GM18507 (cell line): ENCODE measurements at regions not wholly inside any gene's neighbourhood (a gene's known extent, or its start where the extent isn't known, plus 50 kb on each side); places are given as distances from the start of the nearest gene placed in this dataset.
A peak's percentile ranks its signal among the peaks of the same experiment; 100 is the strongest.

Source experiments
- DNase-seq: peaks from one replicate; pipeline ENCODE4 v3.0.0; 2011; ENCODE audit warnings: low read depth; ENCODE audit not compliant: insufficient read length; ENCODE audit errors: extremely low spot score
- FAIRE-seq: peaks from 2 replicates; lab custom pipeline; 2011; peaks lifted over from hg19 to GRCh38; lab: Jason Lieb, UNC

- FAIRE-seq (no peak), DNase-seq (no peak)
Observed at GRCh38 chr2:196224756-196225155, 53.4 kb upstream of the STK17B start.

DNA sequence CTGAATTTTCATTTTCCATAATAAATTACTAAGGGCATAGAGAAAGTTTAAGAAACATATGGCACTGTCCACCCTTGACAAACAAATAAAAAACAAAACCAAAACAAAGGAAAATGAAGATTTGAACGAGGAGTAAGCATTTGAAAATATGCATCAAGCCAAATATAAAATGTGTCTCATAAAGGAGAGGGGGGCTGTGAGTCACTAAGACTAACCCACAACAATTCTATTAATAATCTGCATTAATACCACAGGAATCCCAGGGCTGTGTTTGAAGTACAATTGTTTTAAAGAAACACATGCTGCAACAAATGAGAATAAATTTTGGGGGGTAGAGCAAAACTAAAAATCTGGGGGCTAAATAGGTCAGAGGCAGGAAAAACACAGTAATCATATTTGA lies 53.8 kb upstream of the STK17B start:
- FAIRE-seq (no peak), DNase-seq (no peak)

- DNase-seq: no peak
- no peak for FAIRE-seq
Observed at GRCh38 chr2:196226058-196226706, 54.8 kb upstream of the STK17B start.

DNA sequence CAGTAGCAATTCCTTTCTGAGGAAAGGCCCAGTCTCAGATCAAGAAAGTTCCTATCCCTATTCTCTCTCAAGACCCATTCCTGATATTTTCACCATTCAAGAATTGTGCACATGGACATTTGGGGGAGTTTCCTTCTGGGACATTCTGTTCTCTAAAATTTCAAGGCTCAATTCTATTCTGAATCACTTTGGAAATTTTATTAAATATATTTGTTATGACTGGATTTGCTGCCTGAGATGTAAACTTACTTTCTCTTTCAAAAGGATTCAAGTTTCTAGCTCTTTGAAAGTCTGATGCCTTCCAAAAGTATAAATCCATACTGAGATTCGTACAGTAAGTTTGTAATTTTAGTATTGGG lies 55.3 kb upstream of the STK17B start:
- FAIRE-seq: peak; percentile 18

DNA sequence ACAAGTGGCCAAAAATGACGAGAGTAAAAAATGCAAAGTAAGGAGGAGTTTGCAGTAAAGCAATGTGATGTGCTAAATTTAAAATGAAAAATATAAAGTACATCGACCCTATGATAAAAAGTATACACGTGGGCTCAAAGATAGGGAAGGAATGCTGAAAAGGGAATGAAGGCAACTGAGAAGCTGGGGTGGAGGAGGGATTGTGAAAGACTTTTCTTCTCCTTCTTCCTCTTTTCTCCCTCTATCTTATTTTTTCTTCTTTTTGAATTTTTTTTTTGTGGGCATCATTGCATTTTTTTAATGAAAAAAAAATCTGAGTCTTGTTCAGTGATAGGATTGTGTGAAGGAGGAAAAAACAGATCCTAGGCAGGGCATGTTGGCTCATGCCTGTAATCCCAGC lies 57.6 kb upstream of the STK17B start:
- no peak for FAIRE-seq
- DNase-seq: no peak

More for the DNA sequence above, 55.3 kb upstream of the STK17B start:
- no peak for DNase-seq

DNA sequence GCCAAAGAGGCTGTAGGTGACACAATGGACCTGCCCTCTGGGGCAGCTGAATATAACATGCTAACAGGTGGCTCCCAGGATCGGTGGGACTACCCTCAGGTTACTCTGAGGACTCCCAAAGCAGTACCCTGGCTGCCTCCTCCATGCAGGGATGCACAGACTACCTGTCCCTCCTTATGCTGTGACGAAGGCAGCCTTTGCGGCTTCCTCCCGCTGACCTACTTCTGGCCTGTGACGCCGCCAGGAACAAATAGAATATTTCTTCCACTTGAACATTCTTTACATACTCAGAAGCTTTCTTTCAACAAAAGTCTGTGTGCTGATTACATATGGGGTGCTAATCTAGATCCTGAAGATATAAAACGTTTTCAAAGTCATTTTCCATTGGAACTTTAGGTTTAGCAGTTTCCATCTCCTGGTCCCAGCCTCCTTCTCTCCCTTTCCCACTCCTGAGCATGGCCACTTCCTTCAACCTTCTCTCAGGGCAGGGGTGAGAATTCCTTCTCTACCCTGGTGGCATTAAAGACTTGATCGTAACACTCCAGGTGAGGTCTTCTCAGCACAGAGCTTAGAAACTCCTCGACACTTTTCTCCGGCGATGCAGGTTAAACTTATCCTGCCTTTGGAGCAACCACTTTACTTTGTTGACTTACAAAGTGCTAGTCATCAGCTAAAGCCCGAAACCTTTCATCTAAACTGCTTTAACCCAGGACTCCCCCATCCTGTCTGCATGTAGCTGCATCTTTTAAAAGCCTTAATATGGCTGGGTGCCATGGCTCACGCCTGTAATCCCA lies 58.9 kb upstream of the STK17B start:
- FAIRE-seq (no peak), DNase-seq (no peak)

- DNase-seq (no peak), FAIRE-seq (no peak)
Observed at GRCh38 chr2:196233021-196233804, 61.8 kb upstream of the STK17B start.

DNA sequence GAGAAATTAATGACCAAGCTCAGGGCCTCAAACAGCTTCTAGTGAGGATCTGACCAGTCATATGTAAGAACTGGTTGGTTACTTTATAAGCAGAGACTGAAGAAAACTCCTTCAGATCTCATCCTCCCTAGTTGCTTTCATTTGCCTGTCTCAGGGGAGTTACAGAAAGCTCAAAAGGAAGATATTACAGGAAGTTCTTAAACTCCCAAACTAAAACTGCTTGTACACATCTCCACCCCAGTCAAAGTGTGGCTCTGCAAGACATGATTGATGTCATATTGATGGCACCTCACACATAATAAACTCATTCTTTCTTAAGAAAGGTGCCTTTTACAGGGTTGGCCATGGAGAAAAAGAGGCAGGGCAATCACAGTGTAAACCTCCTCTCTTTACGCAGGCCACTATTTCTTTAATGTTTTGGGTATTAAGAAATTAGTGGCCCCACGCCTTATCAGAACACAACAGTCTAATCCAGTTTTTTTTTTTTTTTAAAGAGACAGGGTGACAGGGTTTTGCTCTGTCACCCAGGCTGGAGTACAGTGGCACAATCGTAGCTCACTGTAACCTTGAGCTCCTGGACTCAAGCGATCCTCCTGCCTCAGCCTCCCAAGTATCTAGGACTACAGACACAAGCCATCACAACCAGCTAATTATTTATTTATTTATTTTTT lies 62.6 kb upstream of the STK17B start:
- DNase-seq: no peak
- peak; percentile 89 for FAIRE-seq

DNA sequence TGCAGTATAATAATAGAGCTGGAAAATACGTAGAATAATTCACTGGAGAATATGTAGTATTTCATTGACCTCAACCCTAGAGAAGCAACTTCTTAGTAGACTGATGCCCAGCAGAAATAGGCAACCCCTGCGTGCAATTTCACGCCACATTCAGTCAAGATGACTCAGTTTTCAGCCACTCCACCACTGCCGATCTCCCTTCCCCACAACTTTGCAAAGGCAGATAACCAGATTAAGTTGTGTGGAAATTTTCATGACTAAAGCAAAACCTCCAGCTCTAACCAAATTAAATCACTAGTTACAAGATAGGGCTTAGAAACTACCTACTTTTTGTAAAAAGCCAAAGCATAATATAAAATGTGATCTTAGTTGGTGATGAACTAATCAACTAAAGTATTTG lies 63.3 kb upstream of the STK17B start:
- DNase-seq: no peak
- FAIRE-seq: peak; percentile 44

GRCh38 chr2:196238836-196239380 lies 67.5 kb upstream of the STK17B start:
- FAIRE-seq (no peak), DNase-seq (no peak)

DNA sequence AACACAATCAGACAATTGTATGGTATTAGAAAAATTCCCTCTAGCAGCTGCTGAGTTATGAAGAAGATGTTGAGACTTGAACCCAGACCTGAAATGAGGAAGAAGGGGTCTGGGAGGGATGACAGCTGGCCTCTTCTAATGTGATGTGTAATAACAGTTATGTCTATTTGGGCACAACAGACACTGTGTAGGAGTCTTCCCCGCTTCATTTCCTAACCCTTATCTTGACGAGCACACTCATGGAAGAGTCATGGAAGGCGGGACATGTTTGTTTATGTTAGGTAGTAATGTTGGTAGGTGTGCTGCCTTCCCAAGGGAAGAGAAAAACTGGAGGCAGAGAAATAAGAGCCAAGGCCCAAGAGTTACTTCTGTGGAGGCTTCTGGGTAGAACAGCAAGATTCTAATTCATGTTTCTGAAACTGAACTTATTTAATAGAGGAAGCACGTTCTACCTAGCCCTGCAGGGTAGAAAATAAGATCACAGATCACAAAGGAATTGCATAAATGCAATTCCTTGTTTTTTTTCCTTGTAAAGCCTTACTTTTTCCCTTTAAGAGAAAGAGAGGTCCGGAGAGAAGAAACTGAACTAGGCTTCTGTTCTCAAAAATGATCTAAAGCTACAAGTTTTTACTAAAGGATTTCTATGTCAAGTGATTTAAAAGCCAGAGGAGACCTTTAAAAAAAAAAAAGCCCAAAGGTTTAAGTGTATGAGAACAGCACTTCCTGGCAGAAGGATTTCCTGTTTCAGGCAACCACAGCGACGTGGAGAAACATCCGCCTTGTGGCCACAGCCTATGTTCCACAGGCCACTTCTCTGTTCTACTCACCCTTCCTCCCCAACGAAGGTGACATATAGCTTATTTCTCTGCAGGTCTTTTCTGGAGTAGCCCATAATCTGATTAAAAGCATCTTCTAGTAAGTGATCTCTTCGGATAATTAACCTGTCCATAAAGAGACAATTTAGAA lies 68.5 kb upstream of the STK17B start:
- DNase-seq (peak; percentile 43), FAIRE-seq (peak; percentile 96)

- no peak for DNase-seq
- FAIRE-seq: no peak
Observed at GRCh38 chr2:196241175-196241574, 69.8 kb upstream of the STK17B start.

DNA sequence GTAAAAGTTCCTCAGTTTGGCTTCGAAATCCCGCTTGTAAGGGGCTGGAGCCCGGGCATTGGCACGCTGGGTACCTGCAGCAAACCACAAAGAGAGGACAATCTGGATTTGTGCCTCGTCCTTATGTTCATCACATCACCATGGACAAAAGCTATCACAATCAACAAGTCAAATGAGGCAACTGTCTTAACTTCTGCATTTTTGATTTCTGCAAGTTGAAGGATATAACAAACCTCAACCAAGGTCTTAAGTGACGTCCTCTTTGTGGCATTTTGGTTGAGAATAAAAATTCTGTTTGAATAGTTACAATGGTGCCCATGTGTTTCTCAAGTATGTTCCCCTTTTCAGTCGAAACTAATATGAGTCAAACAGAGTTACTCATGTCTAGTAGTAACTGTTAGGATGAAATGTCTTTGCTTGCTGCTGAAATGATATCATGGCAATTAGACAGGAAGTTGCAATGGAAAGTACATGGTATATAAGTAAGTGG lies 70.8 kb upstream of the STK17B start:
- DNase-seq (peak; percentile 38), FAIRE-seq (peak; percentile 96)

- no peak for FAIRE-seq
- DNase-seq: no peak
Observed at GRCh38 chr2:196244516-196244915, 73.1 kb upstream of the STK17B start.

- DNase-seq (no peak), FAIRE-seq (peak; percentile 44)
Observed at GRCh38 chr2:196244966-196245365, 73.6 kb upstream of the STK17B start.

GRCh38 chr2:196245378-196246140 lies 74.2 kb upstream of the STK17B start:
- FAIRE-seq: no peak
- no peak for DNase-seq

GRCh38 chr2:196247114-196247975 lies 76.0 kb upstream of the STK17B start:
- DNase-seq: no peak
- no peak for FAIRE-seq
